IMR-90 (cell line): ENCODE measurements at regions not wholly inside any gene's neighbourhood (a gene's known extent, or its start where the extent isn't known, plus 50 kb on each side); places are given as distances from the start of the nearest gene placed in this dataset.

Source experiments
- ATAC-seq: fragments of 200-7000 bp; cut with Tn5 transposase; 2 replicates; pipeline ENCODE4 v1.9.1; 2020; ENCODE audit warnings: low read depth, mild to moderate bottlenecking, moderate library complexity
- BruUV-seq: library from RNA; stranded (reverse); fragments of 400-500 nt; replicated peaks from 2 replicates; lab custom pipeline; 2021; lab: Mats Ljungman, UMichigan
- CTCF ChIA-PET: fragments of 300-600 bp; formaldehyde crosslinking; extraction: SDS; loops from one replicate; lab custom pipeline; 2021; ENCODE audit warnings: antibody characterized with exemption; lab: Yijun Ruan, JAX
- POLR2A ChIA-PET: fragments of 300-600 bp; sonication (Branson Sonifier 250); formaldehyde crosslinking; loops from one replicate; lab custom pipeline; 2022; ENCODE audit warnings: antibody characterized with exemption; ENCODE audit not compliant: unreplicated experiment; lab: Charles Lee
- DNase-seq: peaks from one replicate; pipeline ENCODE4 v3.0.0; 2013
- H2AFZ ChIP-seq: replicated peaks from 2 replicates; pipeline ENCODE3; 2013; ENCODE audit warnings: low read length, mild to moderate bottlenecking; ENCODE audit not compliant: poor library complexity
- H2AK5ac ChIP-seq: 2 replicates; pipeline ENCODE4 v1.6.1; 2013; ENCODE audit warnings: low read depth, low read length, inconsistent platforms
- H2AK9ac ChIP-seq: replicated peaks from 2 replicates; pipeline ENCODE3; 2013; ENCODE audit warnings: mild to moderate bottlenecking, low read depth, low read length, moderate library complexity; ENCODE audit not compliant: poor library complexity
- H2BK120ac ChIP-seq: 2 replicates; pipeline ENCODE4 v1.6.1; 2013; ENCODE audit warnings: low read depth, low read length, inconsistent platforms
- H2BK15ac ChIP-seq: 3 replicates; pipeline ENCODE4 v1.6.1; 2013; ENCODE audit warnings: low read depth, low read length, inconsistent platforms
- H2BK20ac ChIP-seq: 2 replicates; pipeline ENCODE4 v1.6.1; 2013; ENCODE audit warnings: low read depth, mild to moderate bottlenecking, inconsistent platforms, low read length, moderate library complexity
- H2BK5ac ChIP-seq: 2 replicates; pipeline ENCODE4 v1.6.1; 2013; ENCODE audit warnings: mild to moderate bottlenecking, low read depth, low read length, inconsistent platforms; ENCODE audit not compliant: poor library complexity, severe bottlenecking
- H3K14ac ChIP-seq: replicated peaks from 2 replicates; pipeline ENCODE4 v1.6.1; 2013; ENCODE audit warnings: low read depth, low read length, inconsistent platforms
- H3K18ac ChIP-seq: 2 replicates; pipeline ENCODE4 v1.6.1; 2013; ENCODE audit warnings: low read depth, low read length, control low read depth
- H3K23ac ChIP-seq: 2 replicates; pipeline ENCODE4 v1.6.1; 2013; ENCODE audit warnings: low read depth, low read length, inconsistent platforms
- H3K27ac ChIP-seq: 2 replicates; pipeline ENCODE4 v1.5.1; 2013; ENCODE audit warnings: mild to moderate bottlenecking, control low read depth, low read length; ENCODE audit not compliant: insufficient read depth
- H3K27me3 ChIP-seq: 2 replicates; pipeline ENCODE4 v1.6.1; 2013; ENCODE audit warnings: low read length; ENCODE audit not compliant: control insufficient read depth, insufficient read depth
- H3K36me3 ChIP-seq: 2 replicates; pipeline ENCODE4 v1.6.1; 2013; ENCODE audit warnings: low read length, mixed read lengths; ENCODE audit not compliant: control insufficient read depth, insufficient read depth
- H3K4ac ChIP-seq: 2 replicates; pipeline ENCODE4 v1.6.1; 2013; ENCODE audit warnings: low read depth, low read length, inconsistent platforms
- H3K4me1 ChIP-seq: 2 replicates; pipeline ENCODE4 v1.6.1; 2013; ENCODE audit warnings: low read length, mixed read lengths; ENCODE audit not compliant: control insufficient read depth, insufficient read depth
- H3K4me2 ChIP-seq: 2 replicates; pipeline ENCODE4 v1.6.1; 2013; ENCODE audit warnings: low read depth, mild to moderate bottlenecking, control low read depth, low read length, moderate library complexity
- H3K4me3 ChIP-seq: 2 replicates; pipeline ENCODE4 v1.5.1; 2013; ENCODE audit warnings: low read depth, mild to moderate bottlenecking, control low read depth, low read length, moderate library complexity; ENCODE audit not compliant: insufficient read depth
- H3K56ac ChIP-seq: 2 replicates; pipeline ENCODE4 v1.6.1; 2013; ENCODE audit warnings: low read length, inconsistent platforms; ENCODE audit not compliant: insufficient read depth; ENCODE audit errors: extremely low read depth
- H3K79me1 ChIP-seq, 2 experiments: 2 replicates each; pipeline ENCODE4 v1.6.1; 2013; ENCODE audit warnings: low read length in 2 of 2, inconsistent platforms in 1 of 2, low read depth in 1 of 2
- H3K9ac ChIP-seq: 2 replicates; pipeline ENCODE4 v1.6.1; 2013; ENCODE audit warnings: low read depth, low read length, control low read depth
- H3K9me1 ChIP-seq: 2 replicates; pipeline ENCODE4 v1.6.1; 2013; ENCODE audit warnings: low read length, inconsistent platforms; ENCODE audit not compliant: insufficient read depth
- H3K9me3 ChIP-seq: 2 replicates; pipeline ENCODE4 v1.6.1; 2013; ENCODE audit warnings: low read length; ENCODE audit not compliant: control insufficient read depth, insufficient read depth
- H4K20me1 ChIP-seq: 2 replicates; pipeline ENCODE4 v1.6.1; 2013; ENCODE audit warnings: low read length, inconsistent platforms; ENCODE audit not compliant: insufficient read depth
- H4K5ac ChIP-seq: 2 replicates; pipeline ENCODE4 v1.6.1; 2013; ENCODE audit warnings: mild to moderate bottlenecking, low read depth, low read length, control low read depth
- H4K8ac ChIP-seq, 2 experiments: 2 replicates each; pipeline ENCODE4 v1.6.1; 2013; ENCODE audit warnings: low read depth in 2 of 2, low read length in 2 of 2, control low read depth in 1 of 2, inconsistent platforms in 1 of 2
- H4K91ac ChIP-seq: 2 replicates; pipeline ENCODE4 v1.6.1; 2013; ENCODE audit warnings: low read depth, low read length, inconsistent platforms; ENCODE audit not compliant: insufficient read depth
- BHLHE40 ChIP-seq: fragments of 150-350 bp; IDR thresholded peaks from 2 replicates; pipeline ENCODE4 v1.6.1; 2016; ENCODE audit warnings: mild to moderate bottlenecking, low read depth, low read length
- CEBPB ChIP-seq: IDR thresholded peaks from 2 replicates; pipeline ENCODE4 v1.6.1; 2012; ENCODE audit warnings: low read depth, low read length, improper control_type of control experiment
- CHD1 ChIP-seq: IDR thresholded peaks from 2 replicates; pipeline ENCODE4 v1.6.1; 2012; ENCODE audit warnings: low read depth, low read length, improper control_type of control experiment
- CTCF ChIP-seq: conservative IDR thresholded peaks from 2 replicates; pipeline ENCODE4 v1.5.1; 2012; ENCODE audit warnings: mild to moderate bottlenecking, low read depth, low read length, improper control_type of control experiment
- ELK1 ChIP-seq: fragments of 150-350 bp; IDR thresholded peaks from 2 replicates; pipeline ENCODE4 v1.6.1; 2016; ENCODE audit warnings: low read depth, mild to moderate bottlenecking, low read length, moderate library complexity, borderline replicate concordance
- FOS ChIP-seq: fragments of 150-350 bp; IDR thresholded peaks from 2 replicates; pipeline ENCODE4 v1.6.1; 2016; ENCODE audit warnings: low read depth, low read length
- MAFK ChIP-seq: IDR thresholded peaks from 2 replicates; pipeline ENCODE4 v1.6.1; 2012; ENCODE audit warnings: low read depth, low read length, improper control_type of control experiment
- MAZ ChIP-seq: IDR thresholded peaks from 2 replicates; pipeline ENCODE4 v1.6.1; 2012; ENCODE audit warnings: low read depth, mild to moderate bottlenecking, low read length, improper control_type of control experiment, moderate library complexity, borderline replicate concordance
- MXI1 ChIP-seq: IDR thresholded peaks from 2 replicates; pipeline ENCODE4 v1.6.1; 2012; ENCODE audit warnings: low read depth, mild to moderate bottlenecking, low read length, moderate library complexity, borderline replicate concordance
- NFE2L2 ChIP-seq: fragments of 150-350 bp; IDR thresholded peaks from 2 replicates; pipeline ENCODE4 v1.6.1; 2016; ENCODE audit warnings: low read depth, mild to moderate bottlenecking, low read length
- POLR2A ChIP-seq: IDR thresholded peaks from 2 replicates; pipeline ENCODE4 v1.6.1; 2012; ENCODE audit warnings: mild to moderate bottlenecking, low read depth, low read length
- RAD21 ChIP-seq: IDR thresholded peaks from 2 replicates; pipeline ENCODE4 v1.6.1; 2012; ENCODE audit warnings: low read length, improper control_type of control experiment
- RCOR1 ChIP-seq: IDR thresholded peaks from 2 replicates; pipeline ENCODE4 v1.6.1; 2012; ENCODE audit warnings: mild to moderate bottlenecking, low read length, improper control_type of control experiment; ENCODE audit not compliant: insufficient replicate concordance
- RFX5 ChIP-seq: IDR thresholded peaks from 2 replicates; pipeline ENCODE4 v1.8.0; 2012; ENCODE audit warnings: low read depth, mild to moderate bottlenecking, low read length, moderate library complexity
- SMC3 ChIP-seq: fragments of 150-350 bp; IDR thresholded peaks from 2 replicates; pipeline ENCODE4 v1.6.1; 2016; ENCODE audit warnings: low read depth, mild to moderate bottlenecking, antibody characterized with exemption, low read length, moderate library complexity
- USF2 ChIP-seq: fragments of 150-350 bp; IDR thresholded peaks from 2 replicates; pipeline ENCODE4 v1.6.1; 2017; ENCODE audit warnings: mild to moderate bottlenecking, antibody characterized with exemption, low read length, low read depth
- WGBS, 2 experiments: methylation state at CpG; one replicate each; pipeline versions ENCODE4 v1.1.5 to v1.1.7; 2013; ENCODE audit warnings: missing lambda C conversion rate in 2 of 2; ENCODE audit not compliant: insufficient read length in 1 of 2; ENCODE audit errors: extremely low coverage in 2 of 2; 5-methylcytosine and 5-hydroxymethylcytosine counted together
- dilution Hi-C: fragments of 300-500 bp; cut with HindIII; formaldehyde crosslinking; loops from one replicate; pipeline ENCODE4 v1.14.3; 2018; ENCODE audit warnings: low sequenced_read_pairs; ENCODE audit not compliant: unreplicated experiment
- in situ Hi-C: fragments of 300-500 bp; cut with MboI; formaldehyde crosslinking; loops from 3 replicates; pipeline ENCODE4 v1.14.3; 2019; ENCODE audit warnings: low sequenced_read_pairs, inconsistent platforms, mixed read lengths
- intact Hi-C: fragments of 100-400 bp; cut with micrococcal nuclease; formaldehyde crosslinking; loops from 2 replicates; pipeline ENCODE4 v1.10.0; 2022

- Histone ChIP-seq H2AFZ (no peak overlapping the region), H2AK5ac (no peak overlapping the region), H2BK15ac (no peak overlapping the region), H3K27ac (no peak overlapping the region), H4K8ac (no peak overlapping the region), H3K4me2 (no peak overlapping the region), H2BK120ac (no peak overlapping the region), H2BK5ac (no peak overlapping the region), H3K9me1 (no peaks in the 10 kb centered on the region), H4K91ac (no peak overlapping the region), H3K4ac (no peak overlapping the region), H3K9me3 (no peaks in the 10 kb centered on the region), H3K14ac (no peak overlapping the region), H2AK9ac (no peak overlapping the region), H3K27me3 (peaks cover 6% of the 10 kb centered on the region), H3K56ac (no peak overlapping the region), H3K23ac (no peak overlapping the region), H3K18ac (no peak overlapping the region), H2BK20ac (no peak overlapping the region), H3K4me1 (no peaks in the 10 kb centered on the region), H4K20me1 (no peaks in the 10 kb centered on the region), H3K36me3 (no peaks in the 10 kb centered on the region), H3K9ac (no peak overlapping the region), H4K5ac (no peak overlapping the region), H3K79me1 (no peaks in the 10 kb centered on the region), H3K4me3 (no peak overlapping the region)
- intact Hi-C loops: no loop called here
- 91% methylated on average over 1 of the region's 4 CpGs; no CpG with 5 or more reads in 1 of the 2 experiments for WGBS, 2 experiments
- ATAC-seq (no peak), DNase-seq (no peak)
- dilution Hi-C loops: no loop called here
- TF ChIP-seq BHLHE40 (no peak), RCOR1 (no peak), MXI1 (no peak), CHD1 (no peak), NFE2L2 (no peak), CEBPB (no peak), MAFK (no peak), RFX5 (no peak), ELK1 (no peak), USF2 (no peak), POLR2A (no peak), MAZ (no peak), FOS (no peak), RAD21 (no peak), CTCF (no peak), SMC3 (no peak)
- in situ Hi-C loops: no loop called here
- no TSS peak for BruUV-seq
- ChIA-PET POLR2A (no interaction called here), CTCF (no interaction called here)
Observed at GRCh38 chr17:36835036-36835435, 102.2 kb upstream of the LHX1 start.
